Uterus (tissue), 3 donors: ENCODE measurements at regions not wholly inside any gene's neighbourhood (a gene's known extent, or its start where the extent isn't known, plus 50 kb on each side); places are given as distances from the start of the nearest gene placed in this dataset.

Source experiments
- DNase-seq, 2 donors: peaks; one replicate each; pipeline ENCODE4 v3.0.0-alpha.2; 2019 to 2020
- H3K27ac ChIP-seq, 2 donors: fragments of 200-600 bp; sonication (generic); 1 replicate in 1 of 2; 2 replicates in 1 of 2; pipeline ENCODE4 v1.5.1; 2016 to 2018
- H3K27me3 ChIP-seq, 2 donors: fragments of 200-600 bp; sonication (generic); one replicate each; pipeline ENCODE4 v1.5.1; 2018 to 2019; ENCODE audit warnings: control low read depth in 1 of 2
- H3K36me3 ChIP-seq, 2 donors: fragments of 200-600 bp; sonication (generic); one replicate each; pipeline ENCODE4 v1.5.1; 2019; ENCODE audit warnings: control low read depth in 1 of 2
- H3K4me1 ChIP-seq, 2 donors: fragments of 200-600 bp; sonication (generic); one replicate each; pipeline ENCODE4 v1.5.1; 2018 to 2019; ENCODE audit warnings: control low read depth in 1 of 2
- H3K4me3 ChIP-seq, 2 donors: fragments of 200-600 bp; sonication (generic); 1 replicate in 1 of 2; 2 replicates in 1 of 2; pipeline ENCODE4 v1.5.1; 2018 to 2019; ENCODE audit warnings: mild to moderate bottlenecking in 1 of 2
- H3K9me3 ChIP-seq, 2 donors: fragments of 200-600 bp; sonication (generic); one replicate each; pipeline ENCODE4 v1.5.1; 2019; ENCODE audit warnings: control low read depth in 1 of 2
- POLR2A ChIP-seq, 2 donors: fragments of 450-650 bp; IDR thresholded peaks; one replicate each; pipeline ENCODE4 v1.6.1; 2016; ENCODE audit warnings: antibody characterized with exemption in 2 of 2, mild to moderate bottlenecking in 1 of 2, moderate library complexity in 1 of 2
- intact Hi-C: fragments of 100-400 bp; cut with DNase I; formaldehyde crosslinking; loops from one replicate; pipeline ENCODE4 v1.15.1; 2023; ENCODE audit warnings: low total_unique reads
- TF ChIP-seq, protein P1 (sequence below), 4 experiments: fragments of 200-600 bp in 2 of 4; fragments of 450-650 bp in 2 of 4; sonication (generic) in 2 of 4; IDR thresholded peaks; one replicate each; pipeline ENCODE4 v1.5.1; 2016 to 2019; ENCODE audit warnings: antibody characterized with exemption in 4 of 4, mild to moderate bottlenecking in 2 of 4, moderate library complexity in 1 of 4
- donor health status: DM: yes; HTN: yes; CAD: no.

DNA sequence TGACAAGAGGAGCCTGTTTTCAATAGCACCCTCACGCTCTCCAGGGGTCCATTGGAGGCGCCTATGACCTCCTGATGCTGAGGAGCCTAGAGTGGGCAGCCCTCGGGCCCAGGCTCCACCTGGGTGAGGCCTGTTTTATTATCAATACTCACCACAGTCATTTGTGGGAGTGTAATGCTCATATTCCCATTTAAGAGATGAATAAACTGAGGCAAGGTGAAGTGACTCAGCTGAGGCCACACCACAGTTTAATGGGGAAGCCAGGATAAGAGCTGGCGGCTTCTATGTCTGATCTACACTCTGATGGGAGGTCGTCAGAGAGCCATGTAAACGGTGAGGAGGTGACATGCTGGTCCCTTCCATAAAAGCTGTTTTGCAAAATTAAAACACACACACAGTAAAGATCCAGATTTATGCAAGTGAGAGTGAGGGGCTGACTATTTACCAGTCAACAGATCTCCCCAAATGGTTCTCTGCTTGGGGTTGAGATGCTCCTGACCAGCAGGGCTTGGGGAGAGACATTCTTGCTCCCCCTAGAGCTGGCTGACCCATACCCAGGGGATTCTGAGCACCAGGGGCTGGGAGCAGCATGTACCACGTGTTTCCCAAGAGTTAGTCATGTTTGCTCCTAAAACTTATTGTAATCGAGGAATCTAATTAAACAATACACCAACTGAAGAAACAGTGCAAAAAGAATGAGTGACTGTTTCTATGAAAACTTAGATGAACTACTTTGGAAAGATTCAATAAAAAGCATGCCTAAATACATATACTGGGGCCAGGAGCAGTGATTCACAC lies 81.0 kb upstream of the INSIG1 start:
- Histone ChIP-seq H3K27me3 (no peaks in the 10 kb centered on the region), H3K4me1 (no peaks in the 10 kb centered on the region), H3K4me3 (no peak overlapping the region), H3K27ac (no peak overlapping the region), H3K9me3 (no peaks in the 10 kb centered on the region), H3K36me3 (no peaks in the 10 kb centered on the region)
- intact Hi-C loops: no loop called here
- no peak for DNase-seq
- TF ChIP-seq POLR2A (IDR thresholded peaks at IDR 0.05): no peak
- TF ChIP-seq, protein P1, sequence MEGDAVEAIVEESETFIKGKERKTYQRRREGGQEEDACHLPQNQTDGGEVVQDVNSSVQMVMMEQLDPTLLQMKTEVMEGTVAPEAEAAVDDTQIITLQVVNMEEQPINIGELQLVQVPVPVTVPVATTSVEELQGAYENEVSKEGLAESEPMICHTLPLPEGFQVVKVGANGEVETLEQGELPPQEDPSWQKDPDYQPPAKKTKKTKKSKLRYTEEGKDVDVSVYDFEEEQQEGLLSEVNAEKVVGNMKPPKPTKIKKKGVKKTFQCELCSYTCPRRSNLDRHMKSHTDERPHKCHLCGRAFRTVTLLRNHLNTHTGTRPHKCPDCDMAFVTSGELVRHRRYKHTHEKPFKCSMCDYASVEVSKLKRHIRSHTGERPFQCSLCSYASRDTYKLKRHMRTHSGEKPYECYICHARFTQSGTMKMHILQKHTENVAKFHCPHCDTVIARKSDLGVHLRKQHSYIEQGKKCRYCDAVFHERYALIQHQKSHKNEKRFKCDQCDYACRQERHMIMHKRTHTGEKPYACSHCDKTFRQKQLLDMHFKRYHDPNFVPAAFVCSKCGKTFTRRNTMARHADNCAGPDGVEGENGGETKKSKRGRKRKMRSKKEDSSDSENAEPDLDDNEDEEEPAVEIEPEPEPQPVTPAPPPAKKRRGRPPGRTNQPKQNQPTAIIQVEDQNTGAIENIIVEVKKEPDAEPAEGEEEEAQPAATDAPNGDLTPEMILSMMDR (IDR thresholded peaks at IDR 0.05): no peak

DNA sequence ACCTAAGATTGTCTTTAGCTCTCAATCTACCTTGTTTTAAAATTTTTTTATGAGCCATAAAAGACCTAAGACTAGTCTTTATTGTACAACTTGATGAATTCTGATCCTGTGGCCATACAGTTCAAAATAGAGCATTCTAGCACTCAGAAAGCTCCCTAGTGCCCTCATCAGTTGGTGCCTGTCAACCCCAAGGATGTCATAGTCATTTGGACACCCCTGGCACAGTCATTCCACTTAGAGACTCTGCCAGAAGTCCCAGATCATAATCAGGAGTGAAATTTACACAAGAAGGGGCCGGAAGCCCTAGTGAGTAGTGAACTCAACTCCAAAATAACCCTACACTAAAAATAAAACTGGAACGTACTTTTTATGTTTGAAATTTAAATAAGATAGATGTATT lies 80.0 kb upstream of the INSIG1 start:
- H3K36me3 ChIP-seq: no peaks in the 10 kb centered on the region
- no peak for DNase-seq
- no peaks in the 10 kb centered on the region for H3K4me1 ChIP-seq
- intact Hi-C loops: no loop called here
- TF ChIP-seq POLR2A (IDR thresholded peaks at IDR 0.05): no peak
- TF ChIP-seq, protein P1 (IDR thresholded peaks at IDR 0.05): no peak
- H3K4me3 ChIP-seq: no peak overlapping the region
- H3K9me3 ChIP-seq: no peaks in the 10 kb centered on the region
- no peak overlapping the region for H3K27ac ChIP-seq
- no peaks in the 10 kb centered on the region for H3K27me3 ChIP-seq

DNA sequence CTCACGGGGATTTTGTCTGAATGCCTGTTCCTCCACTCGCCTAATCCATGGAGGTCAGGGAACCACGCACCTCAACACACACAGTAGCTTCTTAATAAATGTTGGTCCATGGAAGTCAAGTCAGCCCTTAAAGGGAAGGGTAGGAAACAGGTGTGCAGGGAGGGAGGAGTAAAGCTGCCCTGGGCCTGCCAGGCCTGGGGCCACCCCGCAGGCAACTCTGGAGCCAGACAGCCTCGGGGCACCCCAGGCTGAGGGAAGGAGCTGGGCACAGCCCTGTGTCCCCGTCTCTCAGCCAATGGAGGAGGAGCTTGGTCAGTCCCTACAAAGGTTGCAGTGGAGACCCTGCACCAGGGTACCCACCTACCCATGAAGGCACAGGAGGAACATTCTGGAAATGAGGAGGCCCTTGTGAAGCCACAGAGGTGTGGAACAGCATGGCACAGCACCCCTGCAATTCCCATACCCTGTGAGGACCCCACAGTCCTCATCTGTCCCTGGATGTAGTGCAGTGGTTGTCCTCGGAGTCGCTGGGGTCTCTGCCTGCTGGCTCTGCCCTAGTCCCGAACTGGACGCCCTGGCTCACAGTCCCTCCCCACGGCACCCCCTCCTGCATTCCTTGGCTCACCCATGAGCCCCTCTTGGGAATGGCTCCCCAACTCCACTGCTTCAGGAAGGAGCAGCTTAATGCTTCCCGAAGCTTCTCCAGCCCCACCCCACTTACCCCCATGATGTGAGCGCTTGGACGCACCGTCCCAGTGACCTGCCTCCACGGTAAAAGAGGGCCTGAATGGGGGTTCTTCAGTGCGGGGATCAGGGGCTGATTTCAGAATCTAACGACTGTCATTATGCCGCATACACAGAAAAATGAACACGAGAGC lies 79.2 kb upstream of the INSIG1 start:
- intact Hi-C loops: no loop called here
- H3K4me3 ChIP-seq: no peak overlapping the region
- no peak for DNase-seq

DNA sequence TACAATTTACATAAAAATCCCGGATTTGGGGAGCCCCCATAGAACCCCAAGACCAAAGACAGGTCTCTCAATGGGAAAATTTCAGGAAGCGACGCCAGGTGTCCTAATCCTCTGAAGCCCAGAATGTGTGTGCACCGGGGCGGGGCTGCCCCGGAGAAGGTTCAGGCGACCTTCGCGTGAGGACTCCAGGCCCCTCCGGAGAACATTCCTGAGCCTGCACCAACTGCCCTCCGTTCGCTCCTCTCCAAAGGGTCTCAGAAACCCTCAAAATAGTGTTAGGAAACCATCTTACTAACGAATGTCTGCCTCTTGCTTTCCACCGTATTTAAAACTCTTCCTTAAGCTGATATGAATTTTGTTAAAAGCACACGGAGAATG lies 78.5 kb upstream of the INSIG1 start:
- intact Hi-C loops: no loop called here
- Histone ChIP-seq H3K27me3 (no peaks in the 10 kb centered on the region), H3K36me3 (no peaks in the 10 kb centered on the region), H3K27ac (no peak overlapping the region), H3K9me3 (no peaks in the 10 kb centered on the region), H3K4me3 (no peak overlapping the region), H3K4me1 (no peaks in the 10 kb centered on the region)
- no peak for DNase-seq
- TF ChIP-seq POLR2A (IDR thresholded peaks at IDR 0.05): no peak
- TF ChIP-seq, protein P1 (IDR thresholded peaks at IDR 0.05): no peak

More for the DNA sequence above, 79.2 kb upstream of the INSIG1 start:
- Histone ChIP-seq H3K36me3 (no peaks in the 10 kb centered on the region), H3K27me3 (no peaks in the 10 kb centered on the region), H3K9me3 (no peaks in the 10 kb centered on the region), H3K27ac (no peak overlapping the region), H3K4me1 (no peaks in the 10 kb centered on the region)
- TF ChIP-seq, protein P1 (IDR thresholded peaks at IDR 0.05): no peak
- TF ChIP-seq POLR2A (IDR thresholded peaks at IDR 0.05): no peak
